SH-SY5Y (cell line): ENCODE measurements at regions not wholly inside any gene's neighbourhood (a gene's known extent, or its start where the extent isn't known, plus 50 kb on each side); places are given as distances from the start of the nearest gene placed in this dataset.

Experiments
- GATA2 ChIP-seq: IDR thresholded peaks from 2 replicates; pipeline ENCODE4 v1.6.1; 2011; ENCODE audit warnings: mild to moderate bottlenecking, low read depth, low read length
- GATA3 ChIP-seq: IDR thresholded peaks from 2 replicates; pipeline ENCODE4 v1.6.1; 2011; ENCODE audit warnings: low read depth, mild to moderate bottlenecking, low read length, moderate library complexity

GRCh38 chr17:71760062-71760720 is 360.6 kb upstream of the SOX9 start:
- TF ChIP-seq GATA2: no peak
- TF ChIP-seq GATA3: no peak

- TF ChIP-seq GATA3: no peak
- TF ChIP-seq GATA2: no peak
These were observed 358.3 kb upstream of the SOX9 start for GRCh38 chr17:71762526-71762925.

GRCh38 chr17:71764505-71764904 is 356.3 kb upstream of the SOX9 start:
- TF ChIP-seq GATA2: no peak
- no peak for TF ChIP-seq GATA3

GRCh38 chr17:71765437-71765836 is 355.4 kb upstream of the SOX9 start:
- TF ChIP-seq GATA3 (no peak), GATA2 (no peak)

GRCh38 chr17:71769850-71770249 is 351.0 kb upstream of the SOX9 start:
- TF ChIP-seq GATA3: no peak
- no peak for TF ChIP-seq GATA2

GRCh38 chr17:71777048-71777640 is 343.7 kb upstream of the SOX9 start:
- no peak for TF ChIP-seq GATA2

GRCh38 chr17:71779482-71779881 is 341.3 kb upstream of the SOX9 start:
- TF ChIP-seq GATA2 (no peak), GATA3 (no peak)

GRCh38 chr17:71780596-71780995 is 340.2 kb upstream of the SOX9 start:
- no peak for TF ChIP-seq GATA2
- no peak for TF ChIP-seq GATA3

GRCh38 chr17:71790791-71791190 is 330.0 kb upstream of the SOX9 start:
- TF ChIP-seq GATA2 (no peak), GATA3 (no peak)

GRCh38 chr17:71791311-71791710 is 329.5 kb upstream of the SOX9 start:
- no peak for TF ChIP-seq GATA3

- TF ChIP-seq GATA3 (no peak), GATA2 (no peak)
These were observed 327.9 kb upstream of the SOX9 start for GRCh38 chr17:71792966-71793365.

GRCh38 chr17:71793518-71793917 is 327.3 kb upstream of the SOX9 start:
- TF ChIP-seq GATA2: no peak
- no peak for TF ChIP-seq GATA3

GRCh38 chr17:71798701-71799100 is 322.1 kb upstream of the SOX9 start:
- TF ChIP-seq GATA3: no peak
- TF ChIP-seq GATA2: no peak

- no peak for TF ChIP-seq GATA3
- TF ChIP-seq GATA2: no peak
These were observed 321.2 kb upstream of the SOX9 start for GRCh38 chr17:71799657-71800056.

GRCh38 chr17:71801301-71801700 is 319.5 kb upstream of the SOX9 start:
- no peak for TF ChIP-seq GATA3
- TF ChIP-seq GATA2: no peak

GRCh38 chr17:71802663-71803062 is 318.2 kb upstream of the SOX9 start:
- TF ChIP-seq GATA2 (no peak), GATA3 (no peak)
